ENCODE measurements at regions not wholly inside any gene's neighbourhood (a gene's known extent, or its start where the extent isn't known, plus 50 kb on each side); places are given as distances from the start of the nearest gene placed in this dataset.

GRCh38 chr13:68748038-68748437, 1359.6 kb upstream of the ATXN8OS start:
- H3K27me3 Mint-ChIP-seq: no peaks in the 10 kb centered on the region
- TF ChIP-seq CTCF (conservative IDR thresholded peaks at IDR 0.05): no peak
- no peak overlapping the region for H3K4me3 Mint-ChIP-seq
- H3K27ac Mint-ChIP-seq: no peak overlapping the region
- H3K36me3 Mint-ChIP-seq: no peaks in the 10 kb centered on the region
- no peak for DNase-seq (ENCODE audit: extremely low spot score, unreplicated experiment)
- H3K4me1 Mint-ChIP-seq (ENCODE audit: unreplicated experiment): no peaks in the 10 kb centered on the region
- no peaks in the 10 kb centered on the region for H3K9me3 Mint-ChIP-seq

- H3K27ac Mint-ChIP-seq: no peak overlapping the region
- no peaks in the 10 kb centered on the region for H3K27me3 Mint-ChIP-seq
- no peak for TF ChIP-seq CTCF (conservative IDR thresholded peaks at IDR 0.05)
- H3K4me3 Mint-ChIP-seq: no peak overlapping the region
- H3K36me3 Mint-ChIP-seq: no peaks in the 10 kb centered on the region
- H3K9me3 Mint-ChIP-seq: no peaks in the 10 kb centered on the region
- H3K4me1 Mint-ChIP-seq (ENCODE audit: unreplicated experiment): no peaks in the 10 kb centered on the region
- no peak for DNase-seq (ENCODE audit: extremely low spot score, unreplicated experiment)
Observed at GRCh38 chr13:68745502-68745901, 1362.1 kb upstream of the ATXN8OS start.

GRCh38 chr13:68736961-68737360, 1370.7 kb upstream of the ATXN8OS start:
- Mint-ChIP-seq H3K36me3 (no peaks in the 10 kb centered on the region), H3K4me3 (no peak overlapping the region), H3K4me1 (ENCODE audit: unreplicated experiment) (no peaks in the 10 kb centered on the region), H3K27me3 (no peaks in the 10 kb centered on the region), H3K27ac (no peak overlapping the region), H3K9me3 (no peaks in the 10 kb centered on the region)
- TF ChIP-seq CTCF (conservative IDR thresholded peaks at IDR 0.05): no peak
- DNase-seq (ENCODE audit: extremely low spot score, unreplicated experiment): no peak

- Mint-ChIP-seq H3K27me3 (no peaks in the 10 kb centered on the region), H3K27ac (no peak overlapping the region), H3K4me1 (ENCODE audit: unreplicated experiment) (no peaks in the 10 kb centered on the region), H3K9me3 (no peaks in the 10 kb centered on the region), H3K4me3 (no peak overlapping the region), H3K36me3 (no peaks in the 10 kb centered on the region)
- no peak for DNase-seq (ENCODE audit: extremely low spot score, unreplicated experiment)
- no peak for TF ChIP-seq CTCF (conservative IDR thresholded peaks at IDR 0.05)
Observed at GRCh38 chr13:68727798-68728197, 1379.8 kb upstream of the ATXN8OS start.

GRCh38 chr13:68727165-68727564, 1380.5 kb upstream of the ATXN8OS start:
- DNase-seq (ENCODE audit: extremely low spot score, unreplicated experiment): no peak
- no peak for TF ChIP-seq CTCF (conservative IDR thresholded peaks at IDR 0.05)
- Mint-ChIP-seq H3K4me3 (no peak overlapping the region), H3K27me3 (no peaks in the 10 kb centered on the region), H3K27ac (no peak overlapping the region), H3K4me1 (ENCODE audit: unreplicated experiment) (no peaks in the 10 kb centered on the region), H3K9me3 (no peaks in the 10 kb centered on the region), H3K36me3 (no peaks in the 10 kb centered on the region)

- TF ChIP-seq CTCF (conservative IDR thresholded peaks at IDR 0.05): no peak
- Mint-ChIP-seq H3K36me3 (no peaks in the 10 kb centered on the region), H3K27me3 (no peaks in the 10 kb centered on the region), H3K4me1 (ENCODE audit: unreplicated experiment) (peaks cover 4% of the 10 kb centered on the region), H3K27ac (no peak overlapping the region), H3K4me3 (no peak overlapping the region), H3K9me3 (no peaks in the 10 kb centered on the region)
- no peak for DNase-seq (ENCODE audit: extremely low spot score, unreplicated experiment)
Observed at GRCh38 chr13:68719815-68720214, 1387.8 kb upstream of the ATXN8OS start.
